Neural crest cell (in vitro differentiated cells): ENCODE measurements at regions not wholly inside any gene's neighbourhood (a gene's known extent, or its start where the extent isn't known, plus 50 kb on each side); places are given as distances from the start of the nearest gene placed in this dataset.

Experiments used
- DNase-seq: peaks from one replicate; pipeline ENCODE4 v3.0.0; 2021; ENCODE audit warnings: low read depth, mixed read lengths, low spot score
- H3K27ac Mint-ChIP-seq: one replicate; pipeline ENCODE4 v1.8.0; 2021; ENCODE audit warnings: mild to moderate bottlenecking, mixed read lengths; ENCODE audit not compliant: unreplicated experiment
- H3K27me3 Mint-ChIP-seq: 2 replicates; pipeline ENCODE4 v1.8.0; 2021; ENCODE audit warnings: low read depth, mild to moderate bottlenecking, mixed read lengths
- H3K36me3 Mint-ChIP-seq: 2 replicates; pipeline ENCODE4 v1.8.0; 2021; ENCODE audit warnings: low read depth, mild to moderate bottlenecking, mixed read lengths
- H3K4me1 Mint-ChIP-seq: 2 replicates; pipeline ENCODE4 v1.8.0; 2021; ENCODE audit warnings: mixed read lengths
- H3K4me3 Mint-ChIP-seq: one replicate; pipeline ENCODE4 v1.8.0; 2021; ENCODE audit warnings: mild to moderate bottlenecking, mixed read lengths
- H3K9me3 Mint-ChIP-seq: 2 replicates; pipeline ENCODE4 v1.8.0; 2021; ENCODE audit warnings: mixed read lengths
- TF ChIP-seq, protein P1 (sequence below): fragments of 200-600 bp; sonication (generic); conservative IDR thresholded peaks from 2 replicates; pipeline ENCODE4 v1.5.0; 2021; ENCODE audit warnings: antibody characterized with exemption, mild to moderate bottlenecking

DNA sequence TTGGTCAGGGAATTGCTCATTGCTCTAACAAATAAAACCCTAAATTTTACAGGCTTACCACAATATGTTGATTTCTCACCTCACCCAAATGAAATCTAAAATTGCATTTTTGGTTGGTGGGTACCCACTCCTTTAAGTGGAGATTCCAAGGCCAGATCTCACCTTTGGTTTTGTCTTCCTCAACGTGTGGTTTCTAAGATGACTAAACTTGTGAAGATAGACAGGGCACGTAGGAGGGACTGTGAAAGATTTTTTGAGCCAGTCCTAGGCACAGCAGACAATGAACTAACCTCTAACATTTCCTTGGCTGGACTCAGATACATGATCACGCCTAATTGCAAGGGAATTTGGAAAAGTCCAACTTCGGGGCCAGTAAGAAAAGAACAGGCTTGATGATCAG, 1003.9 kb downstream of the FLRT2 start:
- H3K9me3 Mint-ChIP-seq, result no peaks in the 10 kb centered on the region
- H3K4me1 Mint-ChIP-seq, result no peaks in the 10 kb centered on the region
- H3K27ac Mint-ChIP-seq, result no peak overlapping the region
- no peaks in the 10 kb centered on the region for H3K27me3 Mint-ChIP-seq
- no peaks in the 10 kb centered on the region for H3K36me3 Mint-ChIP-seq
- no peak overlapping the region for H3K4me3 Mint-ChIP-seq
- no peak for DNase-seq
- TF ChIP-seq, protein P1, sequence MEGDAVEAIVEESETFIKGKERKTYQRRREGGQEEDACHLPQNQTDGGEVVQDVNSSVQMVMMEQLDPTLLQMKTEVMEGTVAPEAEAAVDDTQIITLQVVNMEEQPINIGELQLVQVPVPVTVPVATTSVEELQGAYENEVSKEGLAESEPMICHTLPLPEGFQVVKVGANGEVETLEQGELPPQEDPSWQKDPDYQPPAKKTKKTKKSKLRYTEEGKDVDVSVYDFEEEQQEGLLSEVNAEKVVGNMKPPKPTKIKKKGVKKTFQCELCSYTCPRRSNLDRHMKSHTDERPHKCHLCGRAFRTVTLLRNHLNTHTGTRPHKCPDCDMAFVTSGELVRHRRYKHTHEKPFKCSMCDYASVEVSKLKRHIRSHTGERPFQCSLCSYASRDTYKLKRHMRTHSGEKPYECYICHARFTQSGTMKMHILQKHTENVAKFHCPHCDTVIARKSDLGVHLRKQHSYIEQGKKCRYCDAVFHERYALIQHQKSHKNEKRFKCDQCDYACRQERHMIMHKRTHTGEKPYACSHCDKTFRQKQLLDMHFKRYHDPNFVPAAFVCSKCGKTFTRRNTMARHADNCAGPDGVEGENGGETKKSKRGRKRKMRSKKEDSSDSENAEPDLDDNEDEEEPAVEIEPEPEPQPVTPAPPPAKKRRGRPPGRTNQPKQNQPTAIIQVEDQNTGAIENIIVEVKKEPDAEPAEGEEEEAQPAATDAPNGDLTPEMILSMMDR, result no peak

DNA sequence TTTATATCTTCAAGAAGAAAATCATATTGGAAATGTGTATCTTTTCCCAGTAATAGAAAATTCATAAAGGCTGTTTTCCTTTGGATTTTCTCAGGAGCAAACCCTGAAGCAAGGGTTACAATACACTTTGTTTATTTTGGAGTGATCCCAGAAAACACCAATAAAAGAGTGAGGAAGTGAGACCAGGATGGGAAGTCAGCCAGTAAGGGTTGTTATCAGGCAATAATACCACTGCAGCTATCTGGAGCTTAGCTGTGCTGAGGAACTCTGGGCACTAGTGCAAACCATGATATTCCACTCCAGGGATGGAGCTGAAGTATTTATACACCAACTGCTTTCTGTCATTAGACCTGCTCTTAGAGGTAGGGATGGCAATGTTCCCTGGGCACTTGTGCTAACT, 1002.3 kb downstream of the FLRT2 start:
- Mint-ChIP-seq H3K4me1 (no peaks in the 10 kb centered on the region), H3K9me3 (no peaks in the 10 kb centered on the region), H3K27me3 (no peaks in the 10 kb centered on the region), H3K36me3 (no peaks in the 10 kb centered on the region), H3K27ac (no peak overlapping the region), H3K4me3 (no peak overlapping the region)
- TF ChIP-seq, protein P1, result no peak
- DNase-seq, result no peak

DNA sequence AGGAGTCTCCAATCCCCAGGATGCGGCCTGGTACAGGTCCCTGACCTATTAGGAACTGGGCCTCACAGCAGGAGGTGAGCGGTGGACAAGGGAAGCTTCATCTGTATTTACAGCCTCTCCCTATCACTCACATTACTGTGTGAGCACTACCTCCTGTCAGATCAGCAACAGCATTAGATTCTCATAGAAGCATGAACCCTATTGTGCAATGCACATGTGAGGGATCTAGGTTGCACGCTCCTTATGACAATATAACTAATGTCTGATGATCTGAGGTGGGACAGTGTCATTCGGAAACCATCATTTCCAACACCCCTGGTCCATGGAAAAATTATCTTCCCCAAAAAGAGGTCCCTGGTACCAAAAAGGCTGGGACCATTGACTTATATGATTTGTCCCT, 1000.5 kb downstream of the FLRT2 start:
- H3K36me3 Mint-ChIP-seq, result no peaks in the 10 kb centered on the region
- no peaks in the 10 kb centered on the region for H3K4me1 Mint-ChIP-seq
- TF ChIP-seq, protein P1, result no peak
- H3K27me3 Mint-ChIP-seq, result no peaks in the 10 kb centered on the region
- no peak for DNase-seq
- H3K27ac Mint-ChIP-seq, result no peak overlapping the region
- H3K9me3 Mint-ChIP-seq, result no peaks in the 10 kb centered on the region
- H3K4me3 Mint-ChIP-seq, result no peak overlapping the region

DNA sequence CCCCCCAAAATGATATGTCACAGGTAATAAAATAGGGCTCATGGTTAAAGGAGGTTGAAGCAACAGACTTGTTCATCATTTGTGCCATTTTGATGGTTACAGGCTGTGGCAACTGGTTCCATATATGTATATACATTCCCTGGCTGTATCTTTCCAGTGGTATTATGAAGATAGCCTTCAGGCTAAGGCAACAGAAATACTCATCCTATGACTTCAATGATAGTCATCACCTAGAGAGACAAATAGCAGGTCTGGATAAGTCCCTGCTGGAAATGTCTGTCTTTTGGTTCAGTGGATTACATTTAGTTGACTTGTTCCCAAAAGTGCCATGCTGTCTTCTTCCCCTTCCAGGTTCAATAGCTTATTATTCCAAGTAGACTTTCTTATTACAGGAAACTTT, 997.4 kb downstream of the FLRT2 start:
- no peaks in the 10 kb centered on the region for H3K27me3 Mint-ChIP-seq
- no peak overlapping the region for H3K27ac Mint-ChIP-seq
- H3K36me3 Mint-ChIP-seq, result no peaks in the 10 kb centered on the region
- H3K9me3 Mint-ChIP-seq, result no peaks in the 10 kb centered on the region
- H3K4me3 Mint-ChIP-seq, result no peak overlapping the region
- DNase-seq, result no peak
- TF ChIP-seq, protein P1, result no peak
- no peaks in the 10 kb centered on the region for H3K4me1 Mint-ChIP-seq

DNA sequence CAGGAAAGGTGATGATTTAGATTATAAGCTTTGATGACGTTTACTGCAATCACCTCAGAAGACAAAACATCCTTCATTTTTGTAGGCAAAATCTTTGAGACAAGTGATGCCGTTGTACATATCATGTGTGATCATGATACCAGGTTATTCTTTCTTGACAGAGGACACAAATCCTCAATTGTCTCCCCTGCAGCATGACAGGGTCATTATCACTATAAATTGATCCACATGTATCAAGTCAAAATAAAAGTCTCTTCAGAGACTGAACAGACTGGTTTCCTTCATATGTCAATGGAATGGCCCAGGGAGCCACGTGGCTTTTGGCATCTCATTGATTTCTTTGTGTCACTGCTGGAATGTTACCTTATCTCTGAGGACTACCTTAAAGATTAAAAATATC, 995.7 kb downstream of the FLRT2 start:
- Mint-ChIP-seq H3K27ac (no peak overlapping the region), H3K27me3 (no peaks in the 10 kb centered on the region), H3K36me3 (no peaks in the 10 kb centered on the region), H3K9me3 (no peaks in the 10 kb centered on the region), H3K4me1 (no peaks in the 10 kb centered on the region), H3K4me3 (no peak overlapping the region)
- no peak for DNase-seq
- TF ChIP-seq, protein P1, result no peak

DNA sequence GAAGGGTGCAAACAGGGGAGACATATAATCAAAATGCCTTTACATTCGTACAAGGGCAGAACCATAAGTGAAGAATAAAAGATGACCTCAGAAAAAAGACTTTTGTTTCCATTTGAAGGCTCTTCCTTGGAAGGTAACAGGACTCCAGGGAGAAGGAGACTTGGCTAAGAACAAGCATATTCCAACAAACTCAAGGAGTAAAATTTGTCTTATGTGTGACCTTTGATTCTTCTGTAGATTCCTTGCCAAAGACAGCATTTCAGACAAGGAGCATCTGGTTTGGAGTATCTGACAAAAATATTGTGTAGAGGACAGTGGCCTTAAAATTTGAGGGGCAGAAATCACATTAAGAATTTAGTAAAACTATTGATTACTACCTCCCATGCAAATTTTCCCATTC, 991.9 kb downstream of the FLRT2 start:
- no peak overlapping the region for H3K27ac Mint-ChIP-seq
- TF ChIP-seq, protein P1, result no peak
- H3K4me1 Mint-ChIP-seq, result no peaks in the 10 kb centered on the region
- no peaks in the 10 kb centered on the region for H3K36me3 Mint-ChIP-seq
- DNase-seq, result no peak
- no peaks in the 10 kb centered on the region for H3K27me3 Mint-ChIP-seq
- H3K4me3 Mint-ChIP-seq, result no peak overlapping the region
- no peaks in the 10 kb centered on the region for H3K9me3 Mint-ChIP-seq
